ENCODE measurements at regions not wholly inside any gene's neighbourhood (a gene's known extent, or its start where the extent isn't known, plus 50 kb on each side); places are given as distances from the start of the nearest gene placed in this dataset.
A peak's percentile ranks its signal among the peaks of the same experiment; 100 is the strongest.

- H3K9me3 Mint-ChIP-seq, result peaks cover 6% of the 10 kb centered on the region
- no peaks in the 10 kb centered on the region for H3K36me3 Mint-ChIP-seq (ENCODE audit: low read depth)
- DNase-seq, result no peak
- no peaks in the 10 kb centered on the region for H3K27me3 Mint-ChIP-seq (ENCODE audit: low read depth)
- H3K4me3 Mint-ChIP-seq, result peak overlapping the region; percentile 53
- CTCF ChIA-PET, result interaction anchor here (1.1 to 3.4 kb wide), 5 partner anchors 9 to 173 kb away, joined by 4 to 27 read pairs (median 4); no protein-coding TSS in a partner anchor
- peak overlapping the region; percentile 99 for H3K27ac Mint-ChIP-seq
- peaks cover 50% of the 10 kb centered on the region for H3K4me1 Mint-ChIP-seq (ENCODE audit: low read depth)
- intact Hi-C loops (cut with micrococcal nuclease), result loop anchor here (1.0 kb wide), 7 partner anchors 12 to 181 kb away; no protein-coding TSS in a partner anchor
Observed at GRCh38 chr2:234308073-234308812, 188.6 kb downstream of the ARL4C start.

- DNase-seq, result no peak
- no peaks in the 10 kb centered on the region for H3K27me3 Mint-ChIP-seq (ENCODE audit: low read depth)
- CTCF ChIA-PET, result interaction anchor here (0.6 to 3.4 kb wide), 5 partner anchors 8 to 157 kb away, joined by 3 to 27 read pairs (median 5); no protein-coding TSS in a partner anchor
- H3K4me1 Mint-ChIP-seq (ENCODE audit: low read depth), result peaks cover 54% of the 10 kb centered on the region
- H3K36me3 Mint-ChIP-seq (ENCODE audit: low read depth), result no peaks in the 10 kb centered on the region
- no peak overlapping the region for H3K27ac Mint-ChIP-seq
- no peak overlapping the region for H3K4me3 Mint-ChIP-seq
- peaks cover 6% of the 10 kb centered on the region for H3K9me3 Mint-ChIP-seq
- intact Hi-C loops (cut with micrococcal nuclease), result no loop called here
Observed at GRCh38 chr2:234307322-234307961, 189.4 kb downstream of the ARL4C start.

- no peaks in the 10 kb centered on the region for H3K27me3 Mint-ChIP-seq (ENCODE audit: low read depth)
- no peaks in the 10 kb centered on the region for H3K36me3 Mint-ChIP-seq (ENCODE audit: low read depth)
- intact Hi-C loops (cut with micrococcal nuclease), result no loop called here
- H3K9me3 Mint-ChIP-seq, result peaks cover 6% of the 10 kb centered on the region
- peaks cover 56% of the 10 kb centered on the region for H3K4me1 Mint-ChIP-seq (ENCODE audit: low read depth)
- H3K27ac Mint-ChIP-seq, result peak overlapping the region; percentile 28
- H3K4me3 Mint-ChIP-seq, result no peak overlapping the region
- peak; percentile 63 for DNase-seq
- CTCF ChIA-PET, result interaction anchor here (0.6 to 2.8 kb wide), 6 partner anchors 12 to 158 kb away, joined by 3 to 12 read pairs (median 4); no protein-coding TSS in a partner anchor
Observed at GRCh38 chr2:234306426-234307173, 190.3 kb downstream of the ARL4C start.

- CTCF ChIA-PET, result interaction anchor here (1.8 kb wide), 1 partner anchor 17 kb away, joined by 6 read pairs; no protein-coding TSS in a partner anchor
- intact Hi-C loops (cut with micrococcal nuclease), result no loop called here
- Mint-ChIP-seq H3K9me3 (peaks cover 6% of the 10 kb centered on the region), H3K36me3 (ENCODE audit: low read depth) (no peaks in the 10 kb centered on the region), H3K4me3 (no peak overlapping the region), H3K4me1 (ENCODE audit: low read depth) (peaks cover 64% of the 10 kb centered on the region), H3K27me3 (ENCODE audit: low read depth) (no peaks in the 10 kb centered on the region), H3K27ac (no peak overlapping the region)
- DNase-seq, result no peak
Observed at GRCh38 chr2:234305846-234306245, 191.0 kb downstream of the ARL4C start.

GRCh38 chr2:234304950-234305349 is 191.9 kb downstream of the ARL4C start:
- no peaks in the 10 kb centered on the region for H3K36me3 Mint-ChIP-seq (ENCODE audit: low read depth)
- H3K27me3 Mint-ChIP-seq (ENCODE audit: low read depth), result no peaks in the 10 kb centered on the region
- H3K4me3 Mint-ChIP-seq, result no peak overlapping the region
- peaks cover 6% of the 10 kb centered on the region for H3K9me3 Mint-ChIP-seq
- no peak overlapping the region for H3K27ac Mint-ChIP-seq
- no peak for DNase-seq
- intact Hi-C loops (cut with micrococcal nuclease), result no loop called here
- peaks cover 64% of the 10 kb centered on the region for H3K4me1 Mint-ChIP-seq (ENCODE audit: low read depth)
- CTCF ChIA-PET, result interaction anchor here (1.2 to 1.8 kb wide), 2 partner anchors 16 to 69 kb away, joined by 3 to 6 read pairs; no protein-coding TSS in a partner anchor

GRCh38 chr2:234302664-234302991 is 194.3 kb downstream of the ARL4C start:
- no peaks in the 10 kb centered on the region for H3K27me3 Mint-ChIP-seq (ENCODE audit: low read depth)
- CTCF ChIA-PET, result interaction anchor here (3.3 kb wide), 1 partner anchor 13 kb away, joined by 13 read pairs; no protein-coding TSS in a partner anchor
- no peaks in the 10 kb centered on the region for H3K36me3 Mint-ChIP-seq (ENCODE audit: low read depth)
- peaks cover 50% of the 10 kb centered on the region for H3K4me1 Mint-ChIP-seq (ENCODE audit: low read depth)
- no peak overlapping the region for H3K4me3 Mint-ChIP-seq
- intact Hi-C loops (cut with micrococcal nuclease), result no loop called here
- H3K27ac Mint-ChIP-seq, result no peak overlapping the region
- peaks cover 6% of the 10 kb centered on the region for H3K9me3 Mint-ChIP-seq
- DNase-seq, result no peak

- CTCF ChIA-PET, result interaction anchor here (3.3 kb wide), 1 partner anchor 12 kb away, joined by 13 read pairs; no protein-coding TSS in a partner anchor
- H3K4me3 Mint-ChIP-seq, result no peak overlapping the region
Observed at GRCh38 chr2:234300932-234301823, 195.7 kb downstream of the ARL4C start.

GRCh38 chr2:234300391-234300925 is 196.4 kb downstream of the ARL4C start:
- no peaks in the 10 kb centered on the region for H3K9me3 Mint-ChIP-seq
- H3K4me3 Mint-ChIP-seq, result peak overlapping the region; percentile 2
- intact Hi-C loops (cut with micrococcal nuclease), result no loop called here
- H3K4me1 Mint-ChIP-seq (ENCODE audit: low read depth), result peaks cover 56% of the 10 kb centered on the region
- no peak for DNase-seq
- CTCF ChIA-PET, result interaction anchor here (1.2 to 3.3 kb wide), 3 partner anchors 11 to 245 kb away, joined by 3 to 13 read pairs (median 4); partner anchors contain the start of gene ARL4C
- H3K27me3 Mint-ChIP-seq (ENCODE audit: low read depth), result no peaks in the 10 kb centered on the region
- H3K36me3 Mint-ChIP-seq (ENCODE audit: low read depth), result no peaks in the 10 kb centered on the region
- H3K27ac Mint-ChIP-seq, result no peak overlapping the region

More at GRCh38 chr2:234300932-234301823, 195.7 kb downstream of the ARL4C start:
- no peaks in the 10 kb centered on the region for H3K9me3 Mint-ChIP-seq
- intact Hi-C loops (cut with micrococcal nuclease), result no loop called here
- no peaks in the 10 kb centered on the region for H3K27me3 Mint-ChIP-seq (ENCODE audit: low read depth)
- H3K4me1 Mint-ChIP-seq (ENCODE audit: low read depth), result peaks cover 53% of the 10 kb centered on the region
- H3K36me3 Mint-ChIP-seq (ENCODE audit: low read depth), result no peaks in the 10 kb centered on the region
- H3K27ac Mint-ChIP-seq, result peak overlapping the region; percentile 14
- no peak for DNase-seq

- no peak overlapping the region for H3K4me3 Mint-ChIP-seq
- H3K9me3 Mint-ChIP-seq, result no peaks in the 10 kb centered on the region
- H3K27me3 Mint-ChIP-seq (ENCODE audit: low read depth), result no peaks in the 10 kb centered on the region
- CTCF ChIA-PET, result interaction anchor here (0.5 to 1.2 kb wide), 3 partner anchors 9 to 198 kb away, joined by 3 to 4 read pairs (median 4); partner anchors contain the start of gene ARL4C
- no peaks in the 10 kb centered on the region for H3K36me3 Mint-ChIP-seq (ENCODE audit: low read depth)
- peaks cover 59% of the 10 kb centered on the region for H3K4me1 Mint-ChIP-seq (ENCODE audit: low read depth)
- no peak for DNase-seq
- intact Hi-C loops (cut with micrococcal nuclease), result loop anchor here (10.0 kb wide), 1 partner anchor 1214 kb away; no protein-coding TSS in a partner anchor
- no peak overlapping the region for H3K27ac Mint-ChIP-seq
Observed at GRCh38 chr2:234298918-234299317, 198.0 kb downstream of the ARL4C start.

GRCh38 chr2:234296991-234297390 is 199.9 kb downstream of the ARL4C start:
- Mint-ChIP-seq H3K4me3 (no peak overlapping the region), H3K36me3 (ENCODE audit: low read depth) (no peaks in the 10 kb centered on the region), H3K9me3 (no peaks in the 10 kb centered on the region), H3K4me1 (ENCODE audit: low read depth) (peaks cover 73% of the 10 kb centered on the region), H3K27me3 (ENCODE audit: low read depth) (no peaks in the 10 kb centered on the region), H3K27ac (peak overlapping the region; percentile 17)
- intact Hi-C loops (cut with micrococcal nuclease), result loop anchor here (1.0 to 10.0 kb wide), 2 partner anchors 11 to 1212 kb away; no protein-coding TSS in a partner anchor
- CTCF ChIA-PET, result interaction anchor here (1.1 kb wide), 1 partner anchor 126 kb away, joined by 3 read pairs; no protein-coding TSS in a partner anchor
- no peak for DNase-seq

GRCh38 chr2:234293973-234294372 is 202.9 kb downstream of the ARL4C start:
- Mint-ChIP-seq H3K27ac (peak overlapping the region; percentile 96), H3K4me1 (ENCODE audit: low read depth) (peaks cover 82% of the 10 kb centered on the region), H3K36me3 (ENCODE audit: low read depth) (no peaks in the 10 kb centered on the region), H3K9me3 (no peaks in the 10 kb centered on the region), H3K4me3 (no peak overlapping the region), H3K27me3 (ENCODE audit: low read depth) (no peaks in the 10 kb centered on the region)
- intact Hi-C loops (cut with micrococcal nuclease), result loop anchor here (5.0 to 10.0 kb wide), 4 partner anchors 317 to 1209 kb away; partner anchors contain the start of gene HJURP
- DNase-seq, result peak; percentile 36
- CTCF ChIA-PET, result interaction anchor here (3.7 kb wide), 1 partner anchor 14 kb away, joined by 12 read pairs; no protein-coding TSS in a partner anchor

All from activated naive CD4-positive, alpha-beta T cell treated with anti-CD3 and anti-CD28 coated beads for 36 hours (primary cell).